ENCODE measurements at regions not wholly inside any gene's neighbourhood (a gene's known extent, or its start where the extent isn't known, plus 50 kb on each side); places are given as distances from the start of the nearest gene placed in this dataset.

DNA sequence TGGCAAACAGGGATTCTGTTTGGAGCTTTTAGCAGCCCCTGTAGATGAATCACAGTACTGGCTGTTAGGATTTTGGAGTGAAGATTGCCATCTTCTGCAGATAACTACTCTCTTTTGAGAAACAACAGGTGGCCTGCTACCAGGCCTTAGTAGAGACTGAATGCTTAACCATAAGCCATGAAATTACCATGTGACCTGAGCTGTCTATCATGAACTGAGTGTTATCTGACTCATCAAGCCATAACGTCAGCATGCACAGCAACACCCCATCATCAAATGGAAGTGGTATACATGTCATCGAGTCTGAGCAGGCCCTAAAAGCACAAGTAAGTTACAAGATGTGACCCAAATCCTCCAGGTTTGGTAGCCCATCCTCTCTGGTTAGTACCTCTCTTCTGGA is 132.6 kb downstream of the GPR63 start:
- TF ChIP-seq YY1 (IDR thresholded peaks at IDR 0.05; ENCODE audit: low read depth, low read length) (no peak), SUZ12 (IDR thresholded peaks at IDR 0.05; ENCODE audit: low read length) (no peak), RAD21 (IDR thresholded peaks at IDR 0.05 in 1 of 2, conservative IDR thresholded peaks at IDR 0.05 in 1 of 2; ENCODE audit: low read depth in 2 of 2, low read length in 2 of 2) (no peak)
- TF ChIP-seq, protein P1, sequence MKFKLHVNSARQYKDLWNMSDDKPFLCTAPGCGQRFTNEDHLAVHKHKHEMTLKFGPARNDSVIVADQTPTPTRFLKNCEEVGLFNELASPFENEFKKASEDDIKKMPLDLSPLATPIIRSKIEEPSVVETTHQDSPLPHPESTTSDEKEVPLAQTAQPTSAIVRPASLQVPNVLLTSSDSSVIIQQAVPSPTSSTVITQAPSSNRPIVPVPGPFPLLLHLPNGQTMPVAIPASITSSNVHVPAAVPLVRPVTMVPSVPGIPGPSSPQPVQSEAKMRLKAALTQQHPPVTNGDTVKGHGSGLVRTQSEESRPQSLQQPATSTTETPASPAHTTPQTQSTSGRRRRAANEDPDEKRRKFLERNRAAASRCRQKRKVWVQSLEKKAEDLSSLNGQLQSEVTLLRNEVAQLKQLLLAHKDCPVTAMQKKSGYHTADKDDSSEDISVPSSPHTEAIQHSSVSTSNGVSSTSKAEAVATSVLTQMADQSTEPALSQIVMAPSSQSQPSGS (IDR thresholded peaks at IDR 0.05; ENCODE audit: low read length), result no peak
- TF ChIP-seq, protein P2, sequence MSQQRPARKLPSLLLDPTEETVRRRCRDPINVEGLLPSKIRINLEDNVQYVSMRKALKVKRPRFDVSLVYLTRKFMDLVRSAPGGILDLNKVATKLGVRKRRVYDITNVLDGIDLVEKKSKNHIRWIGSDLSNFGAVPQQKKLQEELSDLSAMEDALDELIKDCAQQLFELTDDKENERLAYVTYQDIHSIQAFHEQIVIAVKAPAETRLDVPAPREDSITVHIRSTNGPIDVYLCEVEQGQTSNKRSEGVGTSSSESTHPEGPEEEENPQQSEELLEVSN (IDR thresholded peaks at IDR 0.05), result no peak
